HL-60/S4 (cell line): ENCODE measurements at regions not wholly inside any gene's neighbourhood (a gene's known extent, or its start where the extent isn't known, plus 50 kb on each side); places are given as distances from the start of the nearest gene placed in this dataset.
"Not testable (repeated sequence)": the region's sequence is repeated elsewhere in the genome, so short reads cannot be mapped to it uniquely, and the experiment has no call there.

Experiments used
- in situ Hi-C: fragments of 300-500 bp; cut with MboI; formaldehyde crosslinking; loops from 2 replicates; pipeline ENCODE4 v1.14.3; 2022; ENCODE audit warnings: low sequenced_read_pairs

DNA sequence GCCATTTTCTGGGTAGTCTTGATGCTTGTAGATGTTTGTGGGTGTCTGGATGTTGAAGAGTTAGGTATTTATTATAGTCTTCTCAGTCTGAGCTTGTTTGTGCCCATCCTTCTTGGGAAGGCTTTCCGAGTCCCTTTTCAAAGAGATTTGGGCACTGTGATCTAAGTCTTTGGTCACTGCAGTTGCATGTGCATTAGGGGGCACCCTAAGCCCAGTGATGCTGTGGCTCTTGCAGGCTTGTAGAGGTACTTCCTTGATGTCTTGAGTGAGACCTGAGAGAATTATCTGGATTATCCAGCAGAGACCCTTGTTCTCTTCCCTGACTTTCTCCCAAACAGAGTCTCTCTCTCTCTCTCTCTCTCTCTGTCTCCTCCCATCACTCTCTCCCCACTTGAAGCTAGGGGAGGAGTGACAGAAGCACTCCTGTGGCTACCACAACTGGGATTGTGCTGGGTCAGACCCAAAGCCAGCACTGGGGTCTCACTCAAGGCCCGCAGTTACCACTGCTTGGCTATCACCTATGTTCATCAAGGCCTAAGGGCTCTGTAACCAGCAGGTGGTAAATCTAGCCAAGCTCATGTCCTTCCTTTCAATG is 68.5 kb downstream of the TMCO5A start:
- in situ Hi-C loops: loop anchor here (25.0 kb wide), 1 partner anchor 384 kb away; no protein-coding TSS in a partner anchor

GRCh38 chr15:38004218-38004861 is 69.9 kb downstream of the TMCO5A start:
- in situ Hi-C loops: loop anchor here (25.0 kb wide), 1 partner anchor 383 kb away; no protein-coding TSS in a partner anchor

- in situ Hi-C loops: loop anchor here (25.0 kb wide), 1 partner anchor 381 kb away; no protein-coding TSS in a partner anchor
Observed at GRCh38 chr15:38005953-38006808, 71.7 kb downstream of the TMCO5A start.

DNA sequence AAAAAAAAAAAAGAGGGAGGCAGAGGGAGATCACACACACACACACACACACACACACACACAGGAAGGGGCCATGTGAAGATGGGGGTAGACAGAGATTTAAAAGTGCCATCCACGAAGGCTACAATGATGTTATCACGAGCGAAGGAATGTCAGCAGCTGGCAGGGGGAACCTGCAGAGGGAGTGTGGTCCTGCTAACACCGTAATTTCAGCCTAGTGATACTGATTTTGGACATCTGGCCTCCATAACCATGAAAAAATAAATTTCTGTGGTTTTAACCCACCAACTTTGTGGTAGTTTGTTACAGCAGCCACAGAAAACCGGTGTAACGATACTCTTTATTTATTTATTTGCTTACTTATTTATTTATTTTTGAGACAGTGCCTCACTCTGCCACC is 76.0 kb downstream of the TMCO5A start:
- in situ Hi-C loops: loop anchor here (25.0 kb wide), 1 partner anchor 377 kb away; no protein-coding TSS in a partner anchor

GRCh38 chr15:38012894-38013293 is 78.5 kb downstream of the TMCO5A start:
- in situ Hi-C loops: loop anchor here (25.0 kb wide), 1 partner anchor 374 kb away; no protein-coding TSS in a partner anchor

DNA sequence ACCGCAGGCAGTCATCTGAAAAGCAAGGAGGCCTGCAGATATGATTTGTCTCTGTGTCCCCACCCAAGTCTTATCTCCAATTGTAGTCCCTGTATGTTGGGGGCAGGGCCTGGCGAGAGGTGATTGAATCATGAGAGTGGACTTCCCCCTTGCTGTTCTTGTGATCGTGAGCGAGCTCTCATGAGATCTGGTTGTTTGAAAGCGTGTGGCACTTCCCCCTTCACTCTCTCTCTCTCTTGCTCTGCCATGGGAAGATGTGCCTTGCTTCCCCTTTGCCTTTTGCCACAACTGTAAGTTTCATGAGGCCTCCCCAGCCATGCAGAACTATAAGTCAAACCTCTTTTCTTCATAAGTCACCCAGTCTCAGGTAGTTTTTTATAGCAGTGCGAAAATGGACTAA is 83.3 kb downstream of the TMCO5A start:
- in situ Hi-C loops: loop anchor here (25.0 kb wide), 1 partner anchor 370 kb away; no protein-coding TSS in a partner anchor

GRCh38 chr15:38019066-38019465 is 84.6 kb downstream of the TMCO5A start:
- in situ Hi-C loops: loop anchor here (25.0 kb wide), 1 partner anchor 368 kb away; no protein-coding TSS in a partner anchor

DNA sequence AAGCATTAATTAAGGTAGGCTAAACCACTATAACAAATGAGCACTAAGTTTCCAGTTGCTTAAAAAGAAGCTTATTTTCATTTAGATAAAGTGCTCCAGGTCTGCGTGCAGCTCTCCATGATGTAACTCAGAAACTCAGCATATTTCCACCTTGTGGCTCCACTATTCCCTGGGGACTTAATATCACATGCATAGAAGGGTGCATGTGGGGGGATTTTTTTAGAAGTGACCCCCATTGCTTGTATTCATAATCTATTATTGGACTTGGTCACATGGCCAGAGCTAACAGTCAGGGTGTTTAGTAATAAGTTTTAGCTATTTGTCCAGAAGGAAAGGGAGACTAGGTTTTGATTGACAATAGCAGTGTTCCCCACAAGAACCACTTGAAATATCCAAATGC is 86.8 kb downstream of the TMCO5A start:
- in situ Hi-C loops: loop anchor here (25.0 kb wide), 1 partner anchor 366 kb away; no protein-coding TSS in a partner anchor

DNA sequence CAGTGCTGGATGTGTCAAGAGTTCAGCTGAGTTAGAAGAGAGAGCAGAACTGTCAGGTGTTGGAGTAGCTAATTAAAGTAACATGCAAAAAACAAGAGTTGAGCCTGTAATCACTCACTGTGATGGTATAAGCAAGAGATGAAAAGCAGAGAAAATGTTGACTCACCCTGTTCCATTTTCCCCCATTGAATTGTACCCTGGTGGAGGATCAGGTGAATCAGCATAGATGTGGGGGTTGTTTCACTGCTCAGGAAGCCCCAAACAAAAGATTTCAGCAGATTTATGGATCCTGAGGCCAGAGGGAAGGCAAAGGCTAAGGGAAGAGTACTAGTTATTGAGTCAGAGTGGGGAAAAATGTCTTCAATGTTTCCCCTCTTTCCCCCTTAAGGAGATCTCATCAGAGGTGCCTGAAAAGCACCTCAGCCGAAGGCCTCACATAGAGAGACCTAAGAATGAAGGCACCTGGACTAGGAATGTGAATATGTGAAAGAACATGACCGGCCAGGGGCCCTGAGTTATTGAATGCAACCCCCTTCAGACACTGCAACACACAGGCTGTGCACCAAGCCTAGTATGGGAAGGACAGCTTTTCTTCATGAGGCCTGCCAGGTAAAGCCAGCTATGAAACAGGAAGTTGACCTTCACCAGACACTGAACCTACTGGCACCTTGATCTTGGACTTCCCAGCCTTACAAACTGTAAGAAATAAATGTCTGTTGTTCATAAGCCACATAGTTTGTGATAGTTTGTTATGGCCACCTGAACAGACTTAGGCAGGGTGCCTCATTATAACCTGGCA is 90.1 kb downstream of the TMCO5A start:
- in situ Hi-C loops: loop anchor here (25.0 kb wide), 1 partner anchor 363 kb away; no protein-coding TSS in a partner anchor

DNA sequence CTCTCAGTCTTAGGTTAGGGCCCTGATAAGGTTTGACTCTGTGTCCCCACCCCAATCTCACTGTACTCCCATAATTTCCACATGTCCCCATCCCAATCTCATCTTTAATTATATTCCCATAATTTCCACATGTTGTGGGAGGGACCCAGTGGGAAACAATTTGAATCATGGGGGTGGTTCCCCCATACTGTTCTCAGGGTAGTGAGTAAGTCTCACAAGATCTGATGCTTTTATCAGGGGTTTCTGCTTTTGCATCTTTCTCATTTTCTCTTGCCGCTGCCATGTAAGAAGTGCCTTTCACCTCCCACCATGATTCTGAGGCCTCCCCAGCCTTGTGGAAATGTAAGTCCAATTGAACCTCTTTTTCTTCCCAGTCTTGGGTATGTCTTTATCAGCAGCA is 91.2 kb downstream of the TMCO5A start:
- in situ Hi-C loops: not testable (repeated sequence)

GRCh38 chr15:38028869-38029268 is 94.4 kb downstream of the TMCO5A start:
- in situ Hi-C loops: no loop called here

DNA sequence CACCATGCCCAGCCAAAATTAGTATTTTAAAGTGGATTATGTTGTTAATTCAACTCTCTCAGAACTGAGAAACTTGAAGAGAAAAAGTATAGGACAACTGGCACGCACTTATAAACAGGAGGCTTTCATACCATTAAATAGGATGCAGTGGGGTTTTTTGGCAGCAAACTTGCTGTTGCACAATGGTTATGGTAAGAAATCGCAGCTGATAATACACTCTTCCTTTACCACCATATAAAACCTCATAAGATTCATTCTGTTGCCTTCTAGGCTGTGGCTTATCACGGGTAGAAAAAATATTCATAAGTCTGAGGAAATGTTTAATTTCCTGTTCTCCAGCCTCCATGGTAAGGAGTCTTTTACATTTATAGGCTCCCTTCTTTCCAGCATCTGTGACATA is 95.3 kb downstream of the TMCO5A start:
- in situ Hi-C loops: no loop called here

DNA sequence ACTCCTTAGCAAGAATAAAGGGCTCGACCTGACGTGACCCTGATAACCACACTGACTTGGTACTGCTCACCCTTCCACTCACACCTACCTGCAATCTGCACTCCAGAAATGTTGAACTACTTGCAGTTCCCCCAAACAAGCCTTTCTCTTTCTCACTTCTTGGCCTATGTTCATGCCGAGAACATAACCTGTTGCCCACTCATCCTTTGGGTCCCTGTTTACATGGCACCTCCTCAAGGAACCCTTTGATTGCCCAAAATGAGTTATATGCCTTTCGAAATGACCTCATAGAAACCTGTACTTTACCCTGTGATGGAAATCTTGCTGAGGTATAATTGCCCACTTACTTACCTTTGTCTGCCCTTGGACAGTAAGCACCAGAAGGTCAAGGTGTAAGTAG is 96.2 kb downstream of the TMCO5A start:
- in situ Hi-C loops: no loop called here

GRCh38 chr15:38035701-38036100 is 101.3 kb downstream of the TMCO5A start:
- in situ Hi-C loops: no loop called here

DNA sequence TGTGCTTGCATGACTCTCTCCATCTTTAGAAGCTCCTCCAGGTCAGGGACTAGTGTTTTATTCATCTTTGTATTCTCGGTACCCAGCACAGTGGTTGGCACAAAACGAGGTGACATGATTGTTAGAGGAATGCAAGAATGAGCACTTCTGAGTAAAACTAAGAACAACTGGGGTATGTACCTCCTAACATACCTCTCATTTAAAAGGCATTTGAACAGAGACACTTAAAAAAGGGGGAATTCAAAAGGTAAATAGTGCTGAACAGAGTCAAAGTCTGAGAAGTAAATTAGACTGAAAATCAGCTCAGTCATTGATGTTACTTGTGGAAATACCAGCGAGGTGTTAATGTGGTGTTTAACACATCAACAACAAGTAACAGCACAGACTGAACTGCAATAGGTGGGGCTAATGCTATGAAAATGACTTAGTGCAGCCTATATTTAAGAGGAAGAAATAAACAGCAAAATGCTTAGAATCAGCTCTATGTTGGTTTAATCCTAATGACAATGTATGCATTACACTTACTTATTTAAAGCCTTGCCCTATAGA is 102.4 kb downstream of the TMCO5A start:
- in situ Hi-C loops: no loop called here

DNA sequence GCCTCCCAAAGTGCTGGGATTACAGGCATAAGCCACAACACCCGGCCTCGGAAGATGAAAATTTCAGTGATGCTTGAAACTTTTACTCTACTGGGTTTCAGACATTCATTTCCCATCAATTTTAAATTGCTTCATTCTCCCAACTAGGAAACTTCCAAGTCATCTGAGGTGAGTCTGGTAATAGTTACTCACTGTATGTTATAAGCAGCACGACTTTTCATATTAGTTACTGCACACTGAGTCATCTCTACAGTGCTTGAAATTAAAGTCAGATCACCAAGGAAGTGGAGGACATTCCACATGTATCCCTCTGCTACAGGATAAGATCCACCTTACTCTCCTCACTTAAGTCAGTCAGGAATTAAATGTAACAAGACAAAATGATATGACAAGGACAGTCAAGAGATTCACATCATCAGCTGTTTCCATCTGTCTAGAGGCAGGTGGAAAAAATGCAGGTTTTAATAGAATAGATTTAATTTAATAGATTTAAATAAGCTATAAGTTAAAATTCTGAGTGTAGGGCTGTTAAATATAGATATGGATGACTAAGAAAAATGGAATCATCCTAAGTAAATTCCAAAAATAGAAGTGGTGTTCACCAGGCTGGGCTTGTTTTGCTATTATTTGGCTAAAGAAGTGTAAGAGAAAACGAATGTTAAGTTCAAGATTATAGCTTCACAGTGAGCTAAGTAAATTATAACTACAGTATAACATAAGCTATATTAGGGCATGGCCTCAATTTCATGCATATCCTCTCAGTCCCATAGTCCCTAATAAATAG is 104.4 kb downstream of the TMCO5A start:
- in situ Hi-C loops: no loop called here

DNA sequence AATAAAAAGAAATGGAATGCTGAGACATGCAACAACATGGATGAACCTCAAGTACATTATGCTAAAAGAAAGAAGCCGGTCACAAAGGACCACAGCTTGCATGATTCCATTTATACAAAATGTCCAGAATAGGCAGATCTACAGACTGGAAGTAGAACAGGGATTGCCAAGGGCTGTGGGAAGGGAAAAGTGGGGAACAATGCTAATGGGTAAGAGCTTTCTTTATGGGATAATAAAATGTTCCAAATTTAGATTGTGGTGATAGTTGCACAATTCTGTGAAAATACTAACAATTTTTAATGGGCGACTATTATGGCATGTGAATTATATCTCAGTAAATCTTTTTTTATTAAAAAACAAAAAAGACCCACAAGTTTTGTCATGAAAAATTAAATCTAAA is 106.2 kb downstream of the TMCO5A start:
- in situ Hi-C loops: no loop called here

GRCh38 chr15:38041576-38041975 is 107.1 kb downstream of the TMCO5A start:
- in situ Hi-C loops: no loop called here

DNA sequence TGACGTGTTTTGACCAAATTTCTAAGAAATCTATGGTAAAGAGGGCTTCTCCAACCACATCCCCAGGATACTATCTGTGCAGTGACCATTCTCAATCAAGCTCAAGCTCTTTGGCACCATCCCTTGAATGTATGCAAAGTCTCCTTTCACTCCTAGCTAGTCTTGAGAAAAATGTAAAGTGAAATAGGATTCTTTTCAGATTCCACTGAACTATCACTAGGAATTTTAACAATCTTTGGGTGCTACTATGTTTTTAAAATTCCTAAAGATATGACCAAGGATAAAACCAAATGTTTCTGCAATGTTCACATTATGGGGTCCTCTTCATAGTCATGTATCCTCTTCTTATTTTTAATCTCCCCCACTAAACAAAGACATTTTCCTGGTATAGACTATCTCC is 107.8 kb downstream of the TMCO5A start:
- in situ Hi-C loops: no loop called here
